ENCODE measurements at regions not wholly inside any gene's neighbourhood (a gene's known extent, or its start where the extent isn't known, plus 50 kb on each side); places are given as distances from the start of the nearest gene placed in this dataset.
"Not testable (repeated sequence)": the region's sequence is repeated elsewhere in the genome, so short reads cannot be mapped to it uniquely, and the experiment has no call there.

- no peak overlapping the region for H3K27ac ChIP-seq
- TF ChIP-seq CTCF (IDR thresholded peaks at IDR 0.05), result no peak
- no peaks in the 10 kb centered on the region for H3K4me1 ChIP-seq
- H3K27me3 ChIP-seq, result no peaks in the 10 kb centered on the region
- H3K4me3 ChIP-seq, result no peak overlapping the region
- intact Hi-C loops (cut with DNase I), result no loop called here
- no peaks in the 10 kb centered on the region for H3K9me3 ChIP-seq
- DNase-seq (no peak), ATAC-seq (no peak)
- H3K36me3 ChIP-seq, result no peaks in the 10 kb centered on the region
These were observed 51.8 kb upstream of the SETMAR start for GRCh38 chr3:4251412-4251811.

- H3K9me3 ChIP-seq; H3K36me3 ChIP-seq; H3K4me3 ChIP-seq; H3K27me3 ChIP-seq; intact Hi-C loops (cut with DNase I); ATAC-seq; DNase-seq; H3K4me1 ChIP-seq; H3K27ac ChIP-seq: not testable (repeated sequence)
These were observed 49.9 kb upstream of the SETMAR start for GRCh38 chr3:4253072-4253832.

Data from upper lobe of right lung (tissue), 1 donor.